ENCODE measurements at regions not wholly inside any gene's neighbourhood (a gene's known extent, or its start where the extent isn't known, plus 50 kb on each side); places are given as distances from the start of the nearest gene placed in this dataset.

DNA sequence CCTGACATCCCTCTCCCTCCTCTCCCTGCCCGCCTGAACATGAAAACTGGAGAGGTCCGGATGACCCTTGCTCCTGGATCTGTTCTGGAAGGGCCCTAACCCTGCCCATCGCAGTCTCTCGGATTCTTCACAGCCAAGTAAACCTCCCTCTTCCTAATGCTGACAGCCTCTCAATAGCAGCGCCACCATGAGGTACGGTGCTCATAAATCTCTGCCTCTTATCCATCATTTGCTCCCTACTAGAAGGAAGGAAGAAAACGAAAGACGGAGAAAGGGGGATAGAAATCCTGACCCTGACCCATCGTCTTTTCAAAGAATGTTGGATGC lies 257.9 kb downstream of the BCL11A start:
- Mint-ChIP-seq H3K27me3 (peaks cover 29% of the 10 kb centered on the region), H3K4me3 (no peak overlapping the region), H3K9me3 (no peaks in the 10 kb centered on the region), H3K36me3 (ENCODE audit: insufficient read depth) (no peaks in the 10 kb centered on the region), H3K27ac (ENCODE audit: low read depth) (no peak overlapping the region), H3K4me1 (no peaks in the 10 kb centered on the region)
- ATAC-seq (replicated peaks; ENCODE audit: extremely low read depth, poor library complexity, severe bottlenecking) (no peak), DNase-seq (ENCODE audit: low spot score in 2 of 2) (no peak)

GRCh38 chr2:60294901-60295635 lies 258.4 kb downstream of the BCL11A start:
- no peak overlapping the region for H3K27ac Mint-ChIP-seq (ENCODE audit: low read depth)

DNA sequence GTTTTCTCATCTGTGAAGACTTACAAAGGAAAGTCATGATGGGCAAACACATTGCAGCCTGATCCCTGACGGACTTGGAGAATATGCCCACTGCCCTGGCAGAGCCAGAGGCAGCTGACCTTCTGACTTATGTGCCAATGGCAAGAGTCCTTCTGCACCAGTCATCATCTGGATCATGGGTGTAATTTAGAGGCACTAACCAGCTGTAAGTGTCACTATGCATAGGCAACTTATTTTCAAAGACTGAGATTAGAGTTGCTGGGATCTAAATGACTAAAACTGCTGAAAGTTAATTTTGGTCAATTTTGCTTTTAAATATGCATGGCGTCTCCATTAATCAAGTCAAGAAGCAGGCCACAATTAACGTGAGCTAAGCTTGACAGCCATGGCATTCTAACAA lies 261.2 kb downstream of the BCL11A start:
- no peak for ATAC-seq (replicated peaks; ENCODE audit: extremely low read depth, poor library complexity, severe bottlenecking)
- Mint-ChIP-seq H3K9me3 (no peaks in the 10 kb centered on the region), H3K4me3 (no peak overlapping the region), H3K4me1 (no peaks in the 10 kb centered on the region), H3K27me3 (peaks cover 29% of the 10 kb centered on the region), H3K36me3 (ENCODE audit: insufficient read depth) (no peaks in the 10 kb centered on the region), H3K27ac (ENCODE audit: low read depth) (no peak overlapping the region)
- DNase-seq (ENCODE audit: low spot score in 2 of 2): no peak

More at GRCh38 chr2:60294901-60295635, 258.4 kb downstream of the BCL11A start:
- Mint-ChIP-seq H3K4me3 (no peak overlapping the region), H3K27me3 (peaks cover 29% of the 10 kb centered on the region), H3K4me1 (no peaks in the 10 kb centered on the region), H3K36me3 (ENCODE audit: insufficient read depth) (no peaks in the 10 kb centered on the region), H3K9me3 (no peaks in the 10 kb centered on the region)
- ATAC-seq (replicated peaks; ENCODE audit: extremely low read depth, poor library complexity, severe bottlenecking) (no peak), DNase-seq (ENCODE audit: low spot score in 2 of 2) (no peak)

DNA sequence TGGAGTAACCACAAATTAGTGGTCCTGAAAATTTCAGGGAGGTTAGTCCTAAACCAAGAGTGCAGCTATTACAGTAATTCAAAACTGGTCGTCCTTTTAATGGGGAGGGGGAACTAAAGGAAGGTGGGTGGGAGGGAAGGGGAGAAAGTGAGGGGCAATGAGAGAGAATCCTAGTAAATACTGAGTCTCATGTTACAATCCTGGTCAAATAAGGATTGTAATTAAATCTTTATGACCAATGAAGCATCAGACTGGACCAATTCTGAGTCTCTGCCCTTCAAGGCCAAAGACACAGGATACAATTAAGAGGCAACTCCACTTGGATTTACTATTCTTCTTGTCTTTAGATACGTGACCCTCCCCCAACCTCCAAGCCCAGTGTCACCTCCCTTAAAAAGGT lies 262.9 kb downstream of the BCL11A start:
- DNase-seq (ENCODE audit: low spot score in 2 of 2): no peak
- no peak for ATAC-seq (replicated peaks; ENCODE audit: extremely low read depth, poor library complexity, severe bottlenecking)
- H3K4me1 Mint-ChIP-seq: no peaks in the 10 kb centered on the region
- H3K4me3 Mint-ChIP-seq: no peak overlapping the region
- no peak overlapping the region for H3K27ac Mint-ChIP-seq (ENCODE audit: low read depth)
- peaks cover 29% of the 10 kb centered on the region for H3K27me3 Mint-ChIP-seq
- no peaks in the 10 kb centered on the region for H3K9me3 Mint-ChIP-seq
- H3K36me3 Mint-ChIP-seq (ENCODE audit: insufficient read depth): no peaks in the 10 kb centered on the region

DNA sequence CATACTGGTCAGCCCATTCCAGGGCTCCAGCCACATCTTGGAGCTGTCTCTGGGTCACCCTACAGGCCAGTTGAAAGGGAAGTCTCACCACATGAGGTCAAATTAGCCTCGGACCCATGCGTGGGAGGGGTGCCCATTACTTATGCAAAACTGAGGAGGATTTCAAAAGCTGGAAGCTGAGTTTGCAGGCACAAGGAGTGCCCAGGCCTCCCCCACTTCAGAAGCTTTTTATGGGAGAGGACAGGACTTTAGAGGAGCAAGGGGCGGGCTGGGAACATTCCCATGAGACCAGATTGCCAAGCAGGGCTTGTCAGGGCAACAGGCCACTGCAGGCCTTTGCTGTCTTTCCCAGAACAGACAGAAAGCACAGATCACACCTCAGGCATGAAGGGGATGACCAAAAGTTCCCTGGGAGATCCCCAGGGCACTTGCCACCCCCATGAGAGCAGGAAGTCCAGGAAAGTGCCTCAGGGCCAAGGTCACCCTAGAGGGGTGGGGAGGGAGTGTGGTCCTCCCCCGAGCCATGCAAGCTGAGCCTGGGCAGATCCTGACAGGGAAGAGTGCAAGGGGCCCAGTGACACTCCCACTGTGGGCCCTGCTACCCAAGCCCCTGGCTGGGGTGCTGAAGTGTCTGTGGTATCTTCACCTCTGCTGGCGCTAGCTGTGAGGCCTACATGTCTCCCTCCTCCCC lies 267.7 kb downstream of the BCL11A start:
- Mint-ChIP-seq H3K27me3 (no peaks in the 10 kb centered on the region), H3K27ac (ENCODE audit: low read depth) (no peak overlapping the region), H3K9me3 (no peaks in the 10 kb centered on the region), H3K4me3 (no peak overlapping the region), H3K36me3 (ENCODE audit: insufficient read depth) (no peaks in the 10 kb centered on the region), H3K4me1 (no peaks in the 10 kb centered on the region)
- ATAC-seq (replicated peaks; ENCODE audit: extremely low read depth, poor library complexity, severe bottlenecking) (no peak), DNase-seq (ENCODE audit: low spot score in 2 of 2) (no peak)

GRCh38 chr2:60283626-60284025 lies 269.8 kb downstream of the BCL11A start:
- no peaks in the 10 kb centered on the region for H3K27me3 Mint-ChIP-seq
- H3K36me3 Mint-ChIP-seq (ENCODE audit: insufficient read depth): no peaks in the 10 kb centered on the region
- ATAC-seq (replicated peaks; ENCODE audit: extremely low read depth, poor library complexity, severe bottlenecking) (no peak), DNase-seq (ENCODE audit: low spot score in 2 of 2) (no peak)
- no peak overlapping the region for H3K27ac Mint-ChIP-seq (ENCODE audit: low read depth)
- no peak overlapping the region for H3K4me3 Mint-ChIP-seq
- H3K9me3 Mint-ChIP-seq: no peaks in the 10 kb centered on the region
- H3K4me1 Mint-ChIP-seq: no peaks in the 10 kb centered on the region

DNA sequence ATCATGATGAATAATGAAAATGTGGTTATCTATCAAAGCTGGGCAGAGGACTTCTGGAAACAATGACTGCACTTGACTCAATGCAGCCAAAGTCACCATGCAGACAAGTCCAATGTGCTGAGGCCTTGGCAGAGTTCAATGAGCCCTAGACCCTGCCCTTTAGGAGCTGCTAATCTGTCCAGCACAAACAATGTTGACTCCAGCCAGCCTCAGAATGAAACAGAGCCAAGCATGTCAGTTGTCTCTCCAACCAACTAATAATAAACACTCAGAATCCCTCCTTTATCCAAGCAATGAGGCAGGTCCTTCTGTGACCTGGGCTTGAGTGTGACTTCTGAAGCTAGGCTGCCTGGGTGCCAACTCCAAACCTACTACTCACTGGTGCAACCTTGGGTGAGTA lies 270.6 kb downstream of the BCL11A start:
- no peak overlapping the region for H3K27ac Mint-ChIP-seq (ENCODE audit: low read depth)
- ATAC-seq (replicated peaks; ENCODE audit: extremely low read depth, poor library complexity, severe bottlenecking) (no peak), DNase-seq (ENCODE audit: low spot score in 2 of 2) (no peak)
- no peaks in the 10 kb centered on the region for H3K27me3 Mint-ChIP-seq
- H3K4me3 Mint-ChIP-seq: no peak overlapping the region
- no peaks in the 10 kb centered on the region for H3K36me3 Mint-ChIP-seq (ENCODE audit: insufficient read depth)
- H3K9me3 Mint-ChIP-seq: no peaks in the 10 kb centered on the region
- H3K4me1 Mint-ChIP-seq: no peaks in the 10 kb centered on the region

- H3K27me3 Mint-ChIP-seq: no peaks in the 10 kb centered on the region
Observed at GRCh38 chr2:60281730-60282129, 271.7 kb downstream of the BCL11A start.

GRCh38 chr2:60280238-60280637 lies 273.2 kb downstream of the BCL11A start:
- no peak overlapping the region for H3K4me3 Mint-ChIP-seq
- no peak overlapping the region for H3K27ac Mint-ChIP-seq (ENCODE audit: low read depth)
- ATAC-seq (replicated peaks; ENCODE audit: extremely low read depth, poor library complexity, severe bottlenecking): no peak
- peaks cover 6% of the 10 kb centered on the region for H3K9me3 Mint-ChIP-seq
- no peaks in the 10 kb centered on the region for H3K4me1 Mint-ChIP-seq
- H3K27me3 Mint-ChIP-seq: no peaks in the 10 kb centered on the region
- no peaks in the 10 kb centered on the region for H3K36me3 Mint-ChIP-seq (ENCODE audit: insufficient read depth)
- no peak for DNase-seq (ENCODE audit: low spot score in 2 of 2)

More at GRCh38 chr2:60281730-60282129, 271.7 kb downstream of the BCL11A start:
- Mint-ChIP-seq H3K4me3 (no peak overlapping the region), H3K4me1 (no peaks in the 10 kb centered on the region), H3K9me3 (no peaks in the 10 kb centered on the region), H3K36me3 (ENCODE audit: insufficient read depth) (no peaks in the 10 kb centered on the region), H3K27ac (ENCODE audit: low read depth) (no peak overlapping the region)
- DNase-seq (ENCODE audit: low spot score in 2 of 2) (no peak), ATAC-seq (replicated peaks; ENCODE audit: extremely low read depth, poor library complexity, severe bottlenecking) (no peak)

DNA sequence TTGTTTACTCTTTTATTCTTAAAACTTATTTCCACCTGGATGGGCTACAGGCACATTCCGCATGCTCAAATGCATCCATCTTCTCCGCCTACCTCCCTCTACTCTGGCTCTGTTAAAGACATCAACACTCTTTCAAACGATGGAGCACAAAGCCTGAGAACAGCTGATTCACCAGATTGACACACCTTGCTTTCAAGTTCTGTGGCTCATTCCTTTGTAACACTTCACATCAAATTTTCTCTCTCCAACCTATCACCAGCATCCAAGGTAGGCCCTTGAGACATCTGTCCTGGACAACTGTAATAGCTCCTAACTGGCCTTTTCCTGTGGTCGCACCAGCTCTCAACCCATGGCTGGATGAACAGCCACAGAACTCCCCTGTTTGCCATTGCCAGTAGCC lies 274.5 kb downstream of the BCL11A start:
- H3K36me3 Mint-ChIP-seq (ENCODE audit: insufficient read depth): no peaks in the 10 kb centered on the region
- DNase-seq (ENCODE audit: low spot score in 2 of 2): no peak
- no peaks in the 10 kb centered on the region for H3K4me1 Mint-ChIP-seq
- H3K9me3 Mint-ChIP-seq: peaks cover 10% of the 10 kb centered on the region
- no peak overlapping the region for H3K27ac Mint-ChIP-seq (ENCODE audit: low read depth)
- H3K27me3 Mint-ChIP-seq: no peaks in the 10 kb centered on the region
- ATAC-seq (replicated peaks; ENCODE audit: extremely low read depth, poor library complexity, severe bottlenecking): no peak
- H3K4me3 Mint-ChIP-seq: no peak overlapping the region

GRCh38 chr2:60275958-60276357 lies 277.5 kb downstream of the BCL11A start:
- no peak for DNase-seq (ENCODE audit: low spot score in 2 of 2)
- ATAC-seq (replicated peaks; ENCODE audit: extremely low read depth, poor library complexity, severe bottlenecking): no peak
- Mint-ChIP-seq H3K36me3 (ENCODE audit: insufficient read depth) (no peaks in the 10 kb centered on the region), H3K27ac (ENCODE audit: low read depth) (no peak overlapping the region), H3K4me3 (no peak overlapping the region), H3K27me3 (no peaks in the 10 kb centered on the region), H3K4me1 (no peaks in the 10 kb centered on the region), H3K9me3 (peaks cover 10% of the 10 kb centered on the region)

- Mint-ChIP-seq H3K27ac (ENCODE audit: low read depth) (no peak overlapping the region), H3K4me1 (no peaks in the 10 kb centered on the region), H3K36me3 (ENCODE audit: insufficient read depth) (no peaks in the 10 kb centered on the region), H3K27me3 (no peaks in the 10 kb centered on the region), H3K9me3 (peaks cover 10% of the 10 kb centered on the region), H3K4me3 (no peak overlapping the region)
- DNase-seq (ENCODE audit: low spot score in 2 of 2): no peak
- no peak for ATAC-seq (replicated peaks; ENCODE audit: extremely low read depth, poor library complexity, severe bottlenecking)
Observed at GRCh38 chr2:60273836-60274235, 279.6 kb downstream of the BCL11A start.

DNA sequence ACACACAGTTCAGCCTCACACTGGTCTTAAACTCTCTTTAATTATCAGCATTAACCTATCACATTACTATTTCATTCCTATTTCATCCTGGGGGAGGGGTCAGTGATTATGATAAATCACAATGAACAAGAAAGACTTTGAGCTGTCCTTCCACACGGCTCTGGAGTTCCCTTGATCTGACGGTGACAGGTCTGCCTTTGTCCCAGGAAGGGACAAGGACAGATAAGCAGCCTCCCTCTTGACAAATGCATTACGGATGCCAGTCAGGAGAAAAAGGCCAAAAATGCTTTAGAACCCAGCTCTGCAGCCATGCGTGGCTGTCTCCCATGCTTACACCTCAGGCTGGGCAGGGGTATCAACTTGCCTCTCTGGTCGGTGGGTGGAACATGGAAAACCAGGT lies 281.7 kb downstream of the BCL11A start:
- Mint-ChIP-seq H3K4me1 (no peaks in the 10 kb centered on the region), H3K9me3 (peaks cover 10% of the 10 kb centered on the region), H3K36me3 (ENCODE audit: insufficient read depth) (no peaks in the 10 kb centered on the region)

More for the DNA sequence above, 281.7 kb downstream of the BCL11A start:
- no peak for ATAC-seq (replicated peaks; ENCODE audit: extremely low read depth, poor library complexity, severe bottlenecking)
- no peaks in the 10 kb centered on the region for H3K27me3 Mint-ChIP-seq
- H3K27ac Mint-ChIP-seq (ENCODE audit: low read depth): no peak overlapping the region
- H3K4me3 Mint-ChIP-seq: no peak overlapping the region
- DNase-seq (ENCODE audit: low spot score in 2 of 2): no peak
